Type B pancreatic cell (in vitro differentiated cells): ENCODE measurements at regions not wholly inside any gene's neighbourhood (a gene's known extent, or its start where the extent isn't known, plus 50 kb on each side); places are given as distances from the start of the nearest gene placed in this dataset.

Source experiments
- DNase-seq: peaks from one replicate; pipeline ENCODE4 v3.0.0; 2021; ENCODE audit warnings: mixed read lengths; ENCODE audit not compliant: unreplicated experiment; ENCODE audit errors: extremely low spot score
- H3K27ac Mint-ChIP-seq: 2 replicates; pipeline ENCODE4 v1.8.0; 2021; ENCODE audit warnings: mild to moderate bottlenecking, mixed read lengths
- H3K27me3 Mint-ChIP-seq: 2 replicates; pipeline ENCODE4 v1.8.0; 2021; ENCODE audit warnings: mixed read lengths
- H3K36me3 Mint-ChIP-seq: 2 replicates; pipeline ENCODE4 v1.8.0; 2021; ENCODE audit warnings: mixed read lengths
- H3K4me1 Mint-ChIP-seq: one replicate; pipeline ENCODE4 v1.8.0; 2021; ENCODE audit warnings: mixed read lengths; ENCODE audit not compliant: unreplicated experiment
- H3K4me3 Mint-ChIP-seq: 2 replicates; pipeline ENCODE4 v1.8.0; 2021; ENCODE audit warnings: mild to moderate bottlenecking, mixed read lengths
- H3K9me3 Mint-ChIP-seq: 2 replicates; pipeline ENCODE4 v1.8.0; 2021; ENCODE audit warnings: mixed read lengths
- TF ChIP-seq, protein P1 (sequence below): fragments of 200-600 bp; sonication (generic); conservative IDR thresholded peaks from 2 replicates; pipeline ENCODE4 v1.5.0; 2021; ENCODE audit warnings: antibody characterized with exemption, mild to moderate bottlenecking

DNA sequence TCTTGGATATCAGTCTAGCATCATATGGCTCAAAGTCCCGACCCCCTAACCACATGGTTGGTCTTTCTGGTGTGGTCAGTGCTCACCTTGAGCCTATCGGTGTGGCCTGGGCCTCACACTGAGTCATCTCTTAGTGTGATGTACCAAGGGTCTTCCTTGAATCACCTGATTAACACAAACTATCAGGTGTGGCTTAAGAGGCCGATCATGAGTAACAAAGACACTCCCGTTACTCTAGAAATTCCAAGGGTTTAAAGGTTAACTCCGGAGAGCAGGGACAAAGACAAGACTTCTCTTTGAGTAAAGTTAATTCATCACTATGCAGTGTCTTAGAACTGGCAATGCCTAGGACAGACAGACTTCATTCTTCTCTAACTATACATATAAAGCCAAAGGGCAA, 52.3 kb upstream of the ARMC3 start:
- no peak for DNase-seq
- Mint-ChIP-seq H3K36me3 (no peaks in the 10 kb centered on the region), H3K9me3 (peaks cover 10% of the 10 kb centered on the region), H3K27me3 (no peaks in the 10 kb centered on the region), H3K27ac (no peak overlapping the region), H3K4me3 (no peak overlapping the region), H3K4me1 (no peaks in the 10 kb centered on the region)
- TF ChIP-seq, protein P1, sequence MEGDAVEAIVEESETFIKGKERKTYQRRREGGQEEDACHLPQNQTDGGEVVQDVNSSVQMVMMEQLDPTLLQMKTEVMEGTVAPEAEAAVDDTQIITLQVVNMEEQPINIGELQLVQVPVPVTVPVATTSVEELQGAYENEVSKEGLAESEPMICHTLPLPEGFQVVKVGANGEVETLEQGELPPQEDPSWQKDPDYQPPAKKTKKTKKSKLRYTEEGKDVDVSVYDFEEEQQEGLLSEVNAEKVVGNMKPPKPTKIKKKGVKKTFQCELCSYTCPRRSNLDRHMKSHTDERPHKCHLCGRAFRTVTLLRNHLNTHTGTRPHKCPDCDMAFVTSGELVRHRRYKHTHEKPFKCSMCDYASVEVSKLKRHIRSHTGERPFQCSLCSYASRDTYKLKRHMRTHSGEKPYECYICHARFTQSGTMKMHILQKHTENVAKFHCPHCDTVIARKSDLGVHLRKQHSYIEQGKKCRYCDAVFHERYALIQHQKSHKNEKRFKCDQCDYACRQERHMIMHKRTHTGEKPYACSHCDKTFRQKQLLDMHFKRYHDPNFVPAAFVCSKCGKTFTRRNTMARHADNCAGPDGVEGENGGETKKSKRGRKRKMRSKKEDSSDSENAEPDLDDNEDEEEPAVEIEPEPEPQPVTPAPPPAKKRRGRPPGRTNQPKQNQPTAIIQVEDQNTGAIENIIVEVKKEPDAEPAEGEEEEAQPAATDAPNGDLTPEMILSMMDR = no peak

DNA sequence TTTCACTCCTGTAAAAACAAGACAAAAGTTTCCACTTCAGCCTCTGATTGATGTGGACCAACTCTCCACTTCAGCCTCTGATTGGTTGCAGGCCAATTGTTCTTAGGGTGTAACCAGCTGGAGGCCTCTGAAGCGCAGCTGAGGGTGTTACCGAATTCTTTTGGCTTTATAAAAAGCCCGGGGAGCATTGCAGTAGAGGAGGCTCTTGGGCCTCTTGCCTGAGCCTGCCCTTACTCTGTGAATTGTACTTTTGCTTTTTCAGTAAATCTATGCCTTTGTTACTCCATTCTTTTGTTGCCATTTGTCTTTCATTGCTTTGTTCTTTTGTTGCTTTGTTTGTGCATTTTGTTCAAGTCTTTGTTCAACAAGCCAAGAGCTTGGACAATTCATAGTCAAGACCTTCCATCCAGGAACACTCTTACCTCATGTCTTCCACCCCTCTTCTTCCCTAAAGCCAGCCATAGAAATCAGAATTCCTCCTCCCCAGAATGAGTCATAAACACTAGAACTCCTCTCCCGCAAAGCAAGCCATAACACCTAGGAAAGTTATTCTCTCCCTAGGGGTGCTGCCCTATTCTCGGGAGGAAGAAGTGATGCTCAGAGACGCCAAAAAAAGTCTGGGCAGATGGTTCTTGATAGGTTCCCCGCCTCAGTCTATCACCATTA, 53.5 kb upstream of the ARMC3 start:
- Mint-ChIP-seq H3K4me3 (no peak overlapping the region), H3K27me3 (no peaks in the 10 kb centered on the region), H3K27ac (no peak overlapping the region), H3K4me1 (no peaks in the 10 kb centered on the region), H3K9me3 (peaks cover 10% of the 10 kb centered on the region), H3K36me3 (no peaks in the 10 kb centered on the region)
- no peak for DNase-seq
- TF ChIP-seq, protein P1 = no peak

DNA sequence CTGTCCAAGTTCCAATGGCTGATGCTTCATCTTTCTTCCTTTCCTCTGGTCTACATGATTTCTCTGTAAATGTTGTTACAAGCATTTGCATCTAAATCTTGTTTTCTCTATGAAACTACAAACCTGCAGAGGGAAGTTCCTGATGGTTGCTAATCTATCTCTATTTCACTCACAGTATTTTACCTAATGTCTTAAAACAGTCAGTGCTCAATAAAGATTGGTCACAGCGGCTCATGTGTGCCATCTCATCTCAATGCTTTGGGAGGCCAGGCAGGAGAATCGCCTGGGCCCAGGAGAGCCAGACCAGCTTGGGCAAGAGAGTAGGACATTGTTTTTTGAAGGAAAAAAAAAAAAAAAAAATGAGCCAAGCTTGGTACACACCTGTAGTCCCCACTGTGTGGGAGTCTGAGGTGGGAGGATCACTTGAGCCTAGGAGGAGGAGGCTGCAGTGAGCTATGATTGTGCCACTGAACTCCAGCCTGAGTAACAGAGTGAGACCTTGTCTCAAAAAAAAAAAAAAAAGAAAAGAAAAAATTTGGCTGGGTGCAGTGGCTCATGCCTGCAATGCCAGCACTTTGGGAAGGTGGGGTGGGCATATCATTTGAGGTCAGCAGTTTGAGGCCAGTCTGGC, 71.3 kb upstream of the ARMC3 start:
- Mint-ChIP-seq H3K27ac (no peak overlapping the region), H3K27me3 (no peaks in the 10 kb centered on the region), H3K9me3 (no peaks in the 10 kb centered on the region), H3K4me3 (no peak overlapping the region), H3K4me1 (no peaks in the 10 kb centered on the region), H3K36me3 (no peaks in the 10 kb centered on the region)
- TF ChIP-seq, protein P1 = no peak
- no peak for DNase-seq

DNA sequence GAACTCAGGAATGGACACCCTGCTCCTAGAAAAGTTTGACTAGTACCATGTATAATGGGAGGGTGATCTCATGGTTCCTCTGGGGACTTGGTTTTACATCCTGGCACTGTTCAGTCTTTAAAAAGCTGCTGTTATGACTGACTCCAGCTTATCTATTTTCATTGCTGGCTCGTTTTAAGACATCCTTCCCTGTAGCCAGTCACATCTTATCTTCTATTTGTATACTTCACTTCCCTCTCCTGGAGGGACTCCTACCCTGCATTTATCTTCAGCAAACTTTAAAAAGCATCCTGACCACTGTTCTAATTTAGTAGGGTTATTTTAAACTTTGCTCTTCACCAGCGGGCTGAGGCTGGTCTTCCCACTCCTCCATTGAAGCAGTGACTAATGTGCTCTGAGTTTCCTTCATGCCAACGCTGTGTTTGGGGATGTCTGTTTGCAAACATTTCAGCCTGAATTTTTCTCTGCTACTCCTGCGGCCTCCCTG, 72.9 kb upstream of the ARMC3 start:
- no peaks in the 10 kb centered on the region for H3K4me1 Mint-ChIP-seq
- no peaks in the 10 kb centered on the region for H3K9me3 Mint-ChIP-seq
- no peak for DNase-seq
- H3K36me3 Mint-ChIP-seq = no peaks in the 10 kb centered on the region
- TF ChIP-seq, protein P1 = no peak
- H3K27me3 Mint-ChIP-seq = no peaks in the 10 kb centered on the region
- no peak overlapping the region for H3K27ac Mint-ChIP-seq
- H3K4me3 Mint-ChIP-seq = no peak overlapping the region

DNA sequence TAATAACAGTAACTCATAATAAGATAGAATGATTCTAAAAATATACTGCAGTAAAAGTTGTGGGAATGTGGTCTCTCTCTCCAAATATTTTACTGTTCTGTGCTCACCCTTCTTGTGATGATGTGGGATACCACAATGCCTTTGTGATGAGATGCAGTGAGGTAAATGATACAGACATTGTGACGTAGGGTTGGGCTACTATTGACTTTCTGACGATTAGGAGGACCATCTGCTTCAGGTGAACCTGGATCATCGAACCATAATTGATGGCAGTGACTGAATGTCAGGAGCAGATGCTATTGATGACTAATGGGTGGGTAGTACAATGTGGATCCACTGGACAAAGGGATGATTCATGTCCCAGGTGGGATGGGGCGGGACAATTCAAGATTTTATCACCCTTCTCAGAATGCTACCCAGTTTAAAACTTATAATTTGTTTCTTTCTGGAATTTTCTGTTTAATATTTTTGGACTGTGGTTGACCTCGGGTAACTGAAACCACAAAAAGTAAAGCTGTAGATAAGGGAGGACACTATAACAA, 73.9 kb upstream of the ARMC3 start:
- H3K4me3 Mint-ChIP-seq = no peak overlapping the region
- TF ChIP-seq, protein P1 = no peak
- H3K27ac Mint-ChIP-seq = no peak overlapping the region
- H3K36me3 Mint-ChIP-seq = no peaks in the 10 kb centered on the region
- H3K9me3 Mint-ChIP-seq = no peaks in the 10 kb centered on the region
- H3K4me1 Mint-ChIP-seq = peaks cover 4% of the 10 kb centered on the region
- H3K27me3 Mint-ChIP-seq = peaks cover 1% of the 10 kb centered on the region
- no peak for DNase-seq
